GM12891 (cell line): ENCODE measurements at regions not wholly inside any gene's neighbourhood (a gene's known extent, or its start where the extent isn't known, plus 50 kb on each side); places are given as distances from the start of the nearest gene placed in this dataset.

Experiments used
- PAX5 ChIP-seq: IDR thresholded peaks from 2 replicates; pipeline ENCODE4 v1.6.1; 2011; ENCODE audit warnings: low read length, moderate library complexity, mild to moderate bottlenecking; ENCODE audit not compliant: insufficient read depth, severe bottlenecking
- POLR2A ChIP-seq: IDR thresholded peaks from 2 replicates; pipeline ENCODE4 v1.6.1; 2011; ENCODE audit warnings: low read depth, low read length, control low read depth
- POLR2AphosphoS5 ChIP-seq: IDR thresholded peaks from 2 replicates; pipeline ENCODE4 v1.6.1; 2011; ENCODE audit warnings: low read depth, low read length, control low read depth
- POU2F2 ChIP-seq: IDR thresholded peaks from 2 replicates; pipeline ENCODE4 v1.6.1; 2011; ENCODE audit warnings: low read depth, mild to moderate bottlenecking, control low read depth, low read length, moderate library complexity
- TAF1 ChIP-seq: IDR thresholded peaks from 2 replicates; pipeline ENCODE4 v1.6.1; 2011; ENCODE audit warnings: low read depth, low read length, control low read depth

DNA sequence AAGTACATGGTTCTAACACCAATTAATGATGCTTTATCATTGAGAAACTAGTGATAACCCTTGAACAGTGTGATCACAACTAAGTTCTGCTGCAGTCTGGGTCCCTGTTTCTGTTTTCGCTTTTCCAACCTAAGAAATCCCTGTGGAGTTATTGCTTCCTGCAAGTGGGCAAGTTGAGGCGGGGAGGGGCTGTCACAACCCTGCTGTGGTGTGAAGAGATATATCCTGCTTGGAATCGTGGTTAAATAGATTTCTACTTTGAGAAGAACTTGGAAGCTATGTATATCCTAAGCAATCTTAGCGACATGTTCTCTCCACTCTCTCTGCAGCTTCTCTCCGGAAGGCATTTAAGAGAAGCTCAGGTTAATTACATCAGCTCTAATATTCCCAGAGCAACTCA lies 1223.6 kb downstream of the EPHA7 start:
- no peak for TF ChIP-seq POLR2A
- no peak for TF ChIP-seq TAF1
- TF ChIP-seq POLR2AphosphoS5: no peak
- TF ChIP-seq POU2F2: no peak
- no peak for TF ChIP-seq PAX5
